ENCODE measurements at regions not wholly inside any gene's neighbourhood (a gene's known extent, or its start where the extent isn't known, plus 50 kb on each side); places are given as distances from the start of the nearest gene placed in this dataset.

- no peak for TF ChIP-seq CTCF (conservative IDR thresholded peaks at IDR 0.05; ENCODE audit: low read length)
- no peak for TF ChIP-seq EZH2phosphoT487 (IDR thresholded peaks at IDR 0.05; ENCODE audit: borderline replicate concordance, low read depth, low read length)
These were observed 414.7 kb upstream of the PROX1 start for GRCh38 chr1:213572912-213573647.
